SH-SY5Y (cell line): ENCODE measurements at regions not wholly inside any gene's neighbourhood (a gene's known extent, or its start where the extent isn't known, plus 50 kb on each side); places are given as distances from the start of the nearest gene placed in this dataset.

Experiments
- GATA2 ChIP-seq: IDR thresholded peaks from 2 replicates; pipeline ENCODE4 v1.6.1; 2011; ENCODE audit warnings: mild to moderate bottlenecking, low read depth, low read length
- GATA3 ChIP-seq: IDR thresholded peaks from 2 replicates; pipeline ENCODE4 v1.6.1; 2011; ENCODE audit warnings: low read depth, mild to moderate bottlenecking, low read length, moderate library complexity

GRCh38 chr5:68374796-68375518 is 159.4 kb downstream of the PIK3R1 start:
- TF ChIP-seq GATA2 (no peak), GATA3 (no peak)

- no peak for TF ChIP-seq GATA2
- TF ChIP-seq GATA3: no peak
Measured at GRCh38 chr5:68375540-68375939, 160.0 kb downstream of the PIK3R1 start.

GRCh38 chr5:68376935-68377334 is 161.4 kb downstream of the PIK3R1 start:
- TF ChIP-seq GATA2: no peak
- TF ChIP-seq GATA3: no peak

- TF ChIP-seq GATA2 (no peak), GATA3 (no peak)
Measured at GRCh38 chr5:68377733-68378132, 162.2 kb downstream of the PIK3R1 start.

GRCh38 chr5:68378204-68378820 is 162.8 kb downstream of the PIK3R1 start:
- TF ChIP-seq GATA3 (no peak), GATA2 (no peak)

GRCh38 chr5:68379275-68380036 is 163.9 kb downstream of the PIK3R1 start:
- TF ChIP-seq GATA3 (no peak), GATA2 (no peak)

- TF ChIP-seq GATA3: no peak
- no peak for TF ChIP-seq GATA2
Measured at GRCh38 chr5:68380078-68380477, 164.5 kb downstream of the PIK3R1 start.

GRCh38 chr5:68381060-68381459 is 165.5 kb downstream of the PIK3R1 start:
- TF ChIP-seq GATA2: no peak
- no peak for TF ChIP-seq GATA3

- TF ChIP-seq GATA2 (no peak), GATA3 (no peak)
Measured at GRCh38 chr5:68381909-68382308, 166.4 kb downstream of the PIK3R1 start.

- no peak for TF ChIP-seq GATA3
- no peak for TF ChIP-seq GATA2
Measured at GRCh38 chr5:68382640-68383039, 167.1 kb downstream of the PIK3R1 start.

- TF ChIP-seq GATA3 (no peak), GATA2 (no peak)
Measured at GRCh38 chr5:68383888-68384310, 168.3 kb downstream of the PIK3R1 start.

- TF ChIP-seq GATA3: no peak
- TF ChIP-seq GATA2: no peak
Measured at GRCh38 chr5:68384936-68385594, 169.5 kb downstream of the PIK3R1 start.

GRCh38 chr5:68385936-68386335 is 170.4 kb downstream of the PIK3R1 start:
- no peak for TF ChIP-seq GATA2

GRCh38 chr5:68387074-68387796 is 171.7 kb downstream of the PIK3R1 start:
- TF ChIP-seq GATA2: no peak
- no peak for TF ChIP-seq GATA3

- no peak for TF ChIP-seq GATA3
- TF ChIP-seq GATA2: no peak
Measured at GRCh38 chr5:68389618-68390017, 174.1 kb downstream of the PIK3R1 start.
